Skeletal muscle satellite cell (primary cell): ENCODE measurements at regions not wholly inside any gene's neighbourhood (a gene's known extent, or its start where the extent isn't known, plus 50 kb on each side); places are given as distances from the start of the nearest gene placed in this dataset.
A peak's percentile ranks its signal among the peaks of the same experiment; 100 is the strongest.
"Not testable (repeated sequence)": the region's sequence is repeated elsewhere in the genome, so short reads cannot be mapped to it uniquely, and the experiment has no call there.

Source experiments
- H3K27me3 ChIP-seq: 2 replicates; pipeline ENCODE4 v1.7.0; 2013; ENCODE audit warnings: low read length; ENCODE audit not compliant: control insufficient read depth, insufficient read depth
- H3K36me3 ChIP-seq: 2 replicates; pipeline ENCODE4 v1.7.0; 2013; ENCODE audit warnings: mild to moderate bottlenecking, control low read depth, low read length; ENCODE audit not compliant: insufficient read depth
- H3K4me1 ChIP-seq: 2 replicates; pipeline ENCODE4 v1.7.0; 2013; ENCODE audit warnings: low read length; ENCODE audit not compliant: control insufficient read depth, insufficient read depth
- H3K4me2 ChIP-seq: 2 replicates; pipeline ENCODE4 v1.7.0; 2013; ENCODE audit warnings: mild to moderate bottlenecking, low read length
- H3K4me3 ChIP-seq: 2 replicates; pipeline ENCODE4 v1.7.0; 2013; ENCODE audit warnings: low read length
- H3K9ac ChIP-seq: 2 replicates; pipeline ENCODE4 v1.7.0; 2013; ENCODE audit warnings: mild to moderate bottlenecking, low read depth, low read length, moderate library complexity
- H3K9me3 ChIP-seq: replicated peaks from 2 replicates; pipeline ENCODE4 v1.7.0; 2013; ENCODE audit warnings: mild to moderate bottlenecking, control low read depth, low read length

DNA sequence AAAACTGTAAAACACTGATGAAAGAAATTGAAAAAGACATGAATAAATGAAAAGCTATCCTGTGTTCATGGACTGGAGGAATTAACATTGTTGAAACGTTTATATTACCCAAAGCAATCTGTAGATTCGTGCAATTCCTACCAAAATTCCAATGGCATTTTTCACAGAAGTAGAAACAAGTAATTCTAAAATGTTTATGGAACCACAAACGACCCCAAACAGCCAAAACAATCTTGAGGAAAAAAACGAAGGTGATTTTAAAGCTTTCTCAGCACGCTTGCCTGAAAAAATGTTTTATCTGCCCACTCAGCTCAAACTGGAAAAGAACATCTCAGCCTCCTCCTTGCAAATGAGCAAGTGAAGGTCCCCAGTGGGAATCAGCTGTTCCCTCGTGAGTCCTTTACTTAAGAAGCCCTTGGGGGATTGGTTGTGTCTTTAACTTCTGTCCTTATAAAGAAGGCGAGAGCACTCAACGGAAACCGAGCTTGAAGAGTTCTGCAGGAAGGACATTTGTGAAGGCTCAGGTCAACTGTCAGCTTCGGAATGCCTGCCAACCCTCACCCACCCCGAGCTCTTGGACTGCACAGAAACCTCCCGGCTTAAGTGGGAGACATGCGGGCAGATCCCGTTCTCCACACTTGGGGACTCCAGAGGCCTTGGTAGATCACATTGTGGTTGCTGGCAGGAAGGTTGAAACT is 256.0 kb upstream of the IRS2 start:
- H3K9ac ChIP-seq = no peak overlapping the region
- no peak overlapping the region for H3K4me2 ChIP-seq
- H3K36me3 ChIP-seq = no peaks in the 10 kb centered on the region
- no peaks in the 10 kb centered on the region for H3K27me3 ChIP-seq
- no peak overlapping the region for H3K4me3 ChIP-seq
- H3K4me1 ChIP-seq = peaks cover 6% of the 10 kb centered on the region
- no peaks in the 10 kb centered on the region for H3K9me3 ChIP-seq

DNA sequence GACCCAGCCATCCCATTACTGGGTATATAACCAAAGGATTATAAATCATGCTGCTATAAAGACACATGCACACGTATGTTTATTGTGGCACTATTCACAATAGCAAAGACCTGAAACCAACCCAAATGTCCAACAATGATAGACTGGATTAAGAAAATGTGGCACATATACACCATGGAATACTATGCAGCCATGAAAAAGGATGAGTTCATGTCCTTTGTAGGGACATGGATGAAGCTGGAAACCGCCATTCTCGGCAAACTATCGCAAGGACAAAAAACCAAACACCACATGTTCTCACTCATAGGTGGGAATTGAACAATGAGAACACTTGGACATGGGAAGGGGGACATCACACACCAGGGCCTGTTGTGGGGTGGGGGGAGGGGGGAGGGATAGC is 255.3 kb upstream of the IRS2 start:
- not testable (repeated sequence) for H3K4me1 ChIP-seq, H3K36me3 ChIP-seq, H3K9ac ChIP-seq, H3K9me3 ChIP-seq, H3K27me3 ChIP-seq, H3K4me3 ChIP-seq, H3K4me2 ChIP-seq

DNA sequence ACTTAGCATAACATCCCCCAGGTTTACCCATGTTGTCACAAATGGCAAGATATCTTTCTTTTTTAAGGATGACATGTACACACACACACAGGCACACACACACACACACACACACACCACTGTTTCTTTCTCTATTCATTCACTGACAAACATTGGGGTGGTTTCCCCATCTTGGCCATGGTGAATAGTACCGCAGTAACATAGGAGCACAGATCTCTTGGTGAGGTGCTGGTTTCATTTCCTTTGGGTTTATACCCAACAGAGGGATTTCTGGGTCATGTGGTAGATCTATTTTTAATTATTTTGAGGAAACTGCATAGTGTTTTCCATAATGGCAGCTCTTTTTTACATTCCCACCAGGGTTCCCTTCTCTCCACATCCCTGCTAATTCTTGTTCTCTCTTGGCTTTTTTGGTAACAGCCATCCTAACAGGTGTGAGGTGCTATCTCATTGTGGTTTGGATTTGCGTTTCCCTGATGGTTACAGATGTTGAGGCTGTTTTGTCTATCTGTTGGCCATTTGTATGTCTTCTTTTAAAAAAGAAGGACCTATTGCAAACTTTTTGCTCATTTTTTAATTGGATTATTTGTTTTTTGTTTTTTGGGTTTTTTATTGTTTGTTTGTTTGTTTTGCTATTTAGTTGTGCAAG is 251.7 kb upstream of the IRS2 start:
- peaks cover 6% of the 10 kb centered on the region for H3K4me1 ChIP-seq
- no peak overlapping the region for H3K9ac ChIP-seq
- H3K4me3 ChIP-seq = no peak overlapping the region
- H3K4me2 ChIP-seq = no peak overlapping the region
- no peaks in the 10 kb centered on the region for H3K36me3 ChIP-seq
- no peaks in the 10 kb centered on the region for H3K9me3 ChIP-seq
- H3K27me3 ChIP-seq = no peaks in the 10 kb centered on the region

DNA sequence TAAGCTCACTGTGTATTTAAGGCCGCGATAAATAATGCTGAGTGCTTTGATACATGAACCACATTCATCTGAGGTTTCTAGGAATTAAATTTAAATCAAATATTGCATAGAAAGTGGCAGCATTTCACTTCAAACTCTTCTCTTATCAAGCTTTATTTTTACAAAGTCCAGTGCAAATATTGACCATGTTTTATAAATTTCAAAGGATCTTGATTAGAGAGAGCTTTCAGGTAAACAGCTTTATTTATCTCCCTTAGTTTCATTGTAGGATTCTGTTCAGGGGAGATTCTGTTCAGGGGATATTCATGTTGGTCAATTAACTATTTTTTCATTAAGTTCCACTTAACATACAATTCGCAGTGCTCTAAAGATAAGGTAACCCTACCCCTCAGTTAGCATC is 249.7 kb upstream of the IRS2 start:
- Histone ChIP-seq H3K9me3 (no peaks in the 10 kb centered on the region), H3K4me3 (no peak overlapping the region), H3K36me3 (no peaks in the 10 kb centered on the region), H3K9ac (no peak overlapping the region), H3K4me1 (no peaks in the 10 kb centered on the region), H3K4me2 (no peak overlapping the region), H3K27me3 (no peaks in the 10 kb centered on the region)

DNA sequence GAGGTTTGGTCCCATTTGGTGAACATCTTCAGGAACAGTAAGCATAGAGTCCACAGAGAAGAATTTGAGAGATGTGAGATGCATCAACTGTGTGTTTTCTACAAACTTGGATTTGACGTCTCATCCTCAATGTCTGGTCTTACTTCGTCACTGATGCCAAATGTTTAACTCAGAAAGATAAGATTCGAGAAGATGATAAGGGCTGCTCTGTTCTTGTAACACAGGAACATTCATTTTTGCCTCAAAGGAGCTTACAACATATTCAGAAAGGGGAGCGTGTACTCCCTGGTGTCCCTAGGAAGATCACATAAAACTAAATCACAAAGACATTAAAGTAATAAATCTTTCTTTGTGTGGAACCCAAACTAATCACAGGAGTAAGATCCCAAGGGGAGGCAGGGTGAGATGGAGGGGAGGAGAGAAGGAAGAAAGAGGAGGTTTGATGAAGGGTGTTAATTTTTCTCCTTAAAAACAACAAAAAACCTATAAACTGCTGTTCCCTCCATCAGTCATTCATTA is 247.7 kb upstream of the IRS2 start:
- H3K27me3 ChIP-seq = no peaks in the 10 kb centered on the region
- H3K9ac ChIP-seq = no peak overlapping the region
- H3K9me3 ChIP-seq = no peaks in the 10 kb centered on the region
- H3K4me2 ChIP-seq = no peak overlapping the region
- no peaks in the 10 kb centered on the region for H3K36me3 ChIP-seq
- H3K4me1 ChIP-seq = no peaks in the 10 kb centered on the region
- H3K4me3 ChIP-seq = no peak overlapping the region

DNA sequence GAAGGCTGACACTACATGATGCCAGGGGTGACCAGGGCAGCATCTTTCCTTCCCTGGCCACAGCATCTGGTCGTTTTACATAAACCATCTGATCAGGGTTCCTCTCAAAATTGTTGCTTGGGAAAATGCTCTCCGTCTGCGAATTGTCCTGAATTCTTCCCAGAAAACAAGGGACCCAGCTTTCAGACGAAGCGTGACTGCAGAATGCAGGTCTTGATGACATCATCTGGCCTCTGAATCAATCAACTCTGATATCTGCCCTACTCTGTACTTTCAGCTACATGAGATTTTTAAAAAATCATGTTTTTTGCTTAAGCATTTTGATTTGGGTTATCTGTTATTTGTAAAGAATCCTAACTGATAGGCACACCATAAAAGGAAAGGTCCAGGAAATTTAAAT is 246.6 kb upstream of the IRS2 start:
- Histone ChIP-seq H3K4me3 (no peak overlapping the region), H3K9ac (no peak overlapping the region), H3K36me3 (no peaks in the 10 kb centered on the region), H3K9me3 (no peaks in the 10 kb centered on the region), H3K4me2 (no peak overlapping the region), H3K27me3 (no peaks in the 10 kb centered on the region), H3K4me1 (peaks cover 8% of the 10 kb centered on the region)

DNA sequence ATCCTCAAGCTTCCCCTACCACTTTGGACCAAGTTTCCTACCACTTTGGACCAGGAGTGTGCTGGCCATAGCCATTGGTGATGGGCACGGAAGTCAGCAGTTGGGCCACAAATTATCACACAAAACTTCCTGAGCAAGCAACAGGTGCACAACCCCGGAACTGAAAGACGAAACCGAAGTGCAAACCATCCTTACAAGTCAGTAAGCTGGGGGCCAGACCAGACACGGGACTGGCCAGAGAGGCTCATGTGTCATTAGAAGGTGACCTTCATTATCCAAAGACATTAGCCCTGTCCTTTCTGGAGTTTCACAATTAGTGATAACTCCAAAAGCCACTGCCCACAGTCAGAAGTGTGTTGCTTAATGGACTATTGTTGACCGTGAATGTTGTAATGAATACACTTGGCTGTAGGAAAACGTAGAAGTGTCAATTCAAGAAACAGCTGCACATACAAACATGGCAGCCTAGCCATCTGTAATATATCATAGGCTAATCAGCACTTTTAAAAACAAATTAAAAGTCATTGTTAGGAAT is 244.1 kb upstream of the IRS2 start:
- Histone ChIP-seq H3K4me2 (no peak overlapping the region), H3K4me1 (peaks cover 8% of the 10 kb centered on the region), H3K27me3 (no peaks in the 10 kb centered on the region), H3K9me3 (no peaks in the 10 kb centered on the region), H3K36me3 (no peaks in the 10 kb centered on the region), H3K4me3 (no peak overlapping the region), H3K9ac (no peak overlapping the region)

DNA sequence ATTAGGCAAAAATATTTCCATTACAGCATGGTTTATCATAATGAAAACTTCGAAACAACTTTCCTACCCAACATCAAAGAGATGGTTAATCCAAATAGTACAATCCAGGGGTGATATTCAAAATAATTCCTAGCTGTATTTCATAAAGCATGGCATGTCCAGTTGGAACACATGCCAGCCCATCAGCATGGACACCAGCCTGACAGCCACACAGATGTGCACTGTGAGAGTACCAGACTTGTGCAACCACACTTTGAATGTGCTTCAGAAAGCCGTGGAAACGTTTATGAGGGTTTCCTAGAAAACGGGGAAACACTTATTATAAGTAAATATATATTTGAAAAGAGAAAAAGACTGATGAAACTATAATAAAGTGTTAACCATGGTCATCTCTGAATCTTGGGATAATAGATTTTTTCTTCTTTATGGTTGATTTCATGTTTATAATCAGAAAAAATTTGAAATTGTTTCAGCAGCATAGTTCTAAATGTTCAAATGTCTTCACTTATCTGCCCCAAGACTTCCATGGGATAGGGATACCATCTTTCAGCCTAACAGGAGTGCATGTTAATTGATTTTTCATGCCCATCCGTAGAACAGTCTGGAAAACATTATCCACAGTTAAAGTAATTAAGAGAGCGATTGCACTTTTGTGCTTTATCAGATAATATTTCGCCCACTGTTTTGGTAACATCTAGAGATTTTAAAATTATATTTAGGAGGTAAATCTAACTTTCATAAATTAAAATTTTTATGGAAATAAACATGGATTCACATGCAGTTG is 242.6 kb upstream of the IRS2 start:
- H3K36me3 ChIP-seq = no peaks in the 10 kb centered on the region
- H3K27me3 ChIP-seq = no peaks in the 10 kb centered on the region

DNA sequence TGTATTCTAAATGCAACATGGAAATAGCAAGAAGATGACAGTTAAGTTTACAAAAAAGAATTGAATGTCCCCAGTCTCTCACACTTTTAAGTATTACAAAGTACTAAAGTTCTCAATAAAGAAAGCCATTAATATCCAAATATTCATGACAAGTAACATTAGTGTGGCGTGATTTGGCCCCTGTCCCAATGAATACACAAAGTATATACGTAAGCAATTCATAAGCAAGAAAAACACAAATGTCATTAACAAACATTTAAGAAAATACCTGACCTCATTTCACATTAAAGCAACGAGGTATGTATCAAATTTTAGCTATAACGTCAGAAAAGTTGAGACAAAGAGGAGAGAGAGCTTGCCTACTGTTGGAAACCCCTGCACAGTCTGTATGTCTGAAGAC is 241.9 kb upstream of the IRS2 start:
- Histone ChIP-seq H3K4me3 (no peak overlapping the region), H3K36me3 (no peaks in the 10 kb centered on the region), H3K27me3 (no peaks in the 10 kb centered on the region), H3K4me1 (peaks cover 23% of the 10 kb centered on the region), H3K9ac (no peak overlapping the region), H3K4me2 (no peak overlapping the region), H3K9me3 (no peaks in the 10 kb centered on the region)

More for the DNA sequence above, 242.6 kb upstream of the IRS2 start:
- H3K4me1 ChIP-seq = peaks cover 17% of the 10 kb centered on the region
- H3K4me2 ChIP-seq = no peak overlapping the region
- H3K4me3 ChIP-seq = no peak overlapping the region
- no peaks in the 10 kb centered on the region for H3K9me3 ChIP-seq
- no peak overlapping the region for H3K9ac ChIP-seq

DNA sequence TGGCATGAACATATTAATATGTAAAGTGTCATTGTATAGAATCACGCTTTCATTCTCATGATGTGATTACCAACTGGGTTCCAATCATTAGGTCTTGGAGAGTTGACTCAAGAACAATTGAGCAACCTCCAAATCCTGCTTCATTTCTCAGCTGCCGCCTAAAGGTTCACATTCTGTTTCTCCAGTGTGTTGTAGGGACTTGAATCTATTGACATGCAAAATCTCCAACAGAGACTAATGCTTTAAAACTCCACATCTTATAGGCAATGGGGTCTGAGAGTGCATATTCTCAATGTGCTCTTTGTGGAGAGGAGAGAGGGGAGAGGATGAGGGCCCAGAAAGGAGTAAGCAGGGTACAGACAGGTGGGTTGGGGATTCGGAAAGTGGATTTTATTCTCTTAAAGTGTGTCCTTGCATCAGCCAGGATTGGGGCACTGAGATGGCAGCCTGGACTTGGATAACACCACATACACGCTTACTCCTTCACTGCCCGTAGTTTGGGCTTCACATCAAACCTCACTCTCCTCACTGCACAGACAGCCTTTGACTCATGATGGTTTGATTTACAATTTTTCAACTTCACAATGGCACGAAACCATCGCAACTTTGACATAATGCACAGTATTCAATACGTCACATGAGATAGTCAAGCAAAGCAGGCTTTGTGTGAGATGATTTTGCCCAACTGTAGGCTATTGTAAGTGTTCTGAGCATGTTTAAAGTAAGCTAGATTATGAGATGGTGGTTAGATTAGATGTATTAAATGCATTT is 241.3 kb upstream of the IRS2 start:
- Histone ChIP-seq H3K9ac (no peak overlapping the region), H3K4me1 (peaks cover 23% of the 10 kb centered on the region)

DNA sequence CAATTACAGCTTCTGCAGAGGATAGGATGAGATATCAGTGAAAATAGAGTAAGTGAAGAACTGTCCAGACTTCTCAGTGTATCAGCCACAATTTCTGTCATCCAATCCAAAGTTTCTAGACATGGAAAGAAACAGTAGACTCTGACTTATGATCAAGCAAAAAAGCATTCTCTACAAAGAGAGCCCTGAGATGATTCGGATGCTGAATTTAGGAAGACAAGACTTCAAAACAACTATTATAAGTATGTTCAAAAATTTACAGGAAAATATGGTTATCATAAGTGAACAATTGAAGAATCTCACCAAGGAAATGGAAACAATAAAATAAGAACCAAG is 238.2 kb upstream of the IRS2 start:
- H3K4me1 ChIP-seq = peaks cover 23% of the 10 kb centered on the region
- H3K36me3 ChIP-seq = no peaks in the 10 kb centered on the region
- no peak overlapping the region for H3K9ac ChIP-seq
- peak overlapping the region; percentile 47 for H3K4me2 ChIP-seq
- no peaks in the 10 kb centered on the region for H3K27me3 ChIP-seq
- H3K9me3 ChIP-seq = no peaks in the 10 kb centered on the region
- H3K4me3 ChIP-seq = no peak overlapping the region

More for the DNA sequence above, 241.3 kb upstream of the IRS2 start:
- no peak overlapping the region for H3K4me2 ChIP-seq
- no peaks in the 10 kb centered on the region for H3K36me3 ChIP-seq
- no peaks in the 10 kb centered on the region for H3K9me3 ChIP-seq
- no peaks in the 10 kb centered on the region for H3K27me3 ChIP-seq
- H3K4me3 ChIP-seq = no peak overlapping the region
